ENCODE measurements at regions not wholly inside any gene's neighbourhood (a gene's known extent, or its start where the extent isn't known, plus 50 kb on each side); places are given as distances from the start of the nearest gene placed in this dataset.

GRCh38 chr1:239657291-239657690, 270.9 kb downstream of the CHRM3 start:
- H3K4me3 ChIP-seq = no peak overlapping the region
- H3K27ac ChIP-seq = no peak overlapping the region
- TF ChIP-seq EP300 (IDR thresholded peaks at IDR 0.05) (no peak), POLR2AphosphoS5 (IDR thresholded peaks at IDR 0.05) (no peak), CTCF (IDR thresholded peaks at IDR 0.05) (no peak), POLR2A (IDR thresholded peaks at IDR 0.05) (no peak)
- H3K27me3 ChIP-seq = no peaks in the 10 kb centered on the region
- DNase-seq = no peak
- no peaks in the 10 kb centered on the region for H3K9me3 ChIP-seq
- H3K36me3 ChIP-seq = no peaks in the 10 kb centered on the region
- WGBS, 5 donors = 75 to 80% (median 76%) methylated on average over 2 of the region's 2 CpGs
- no peaks in the 10 kb centered on the region for H3K4me1 ChIP-seq
- intact Hi-C loops (cut with DNase I; ENCODE audit: low total_unique reads) = no loop called here

DNA sequence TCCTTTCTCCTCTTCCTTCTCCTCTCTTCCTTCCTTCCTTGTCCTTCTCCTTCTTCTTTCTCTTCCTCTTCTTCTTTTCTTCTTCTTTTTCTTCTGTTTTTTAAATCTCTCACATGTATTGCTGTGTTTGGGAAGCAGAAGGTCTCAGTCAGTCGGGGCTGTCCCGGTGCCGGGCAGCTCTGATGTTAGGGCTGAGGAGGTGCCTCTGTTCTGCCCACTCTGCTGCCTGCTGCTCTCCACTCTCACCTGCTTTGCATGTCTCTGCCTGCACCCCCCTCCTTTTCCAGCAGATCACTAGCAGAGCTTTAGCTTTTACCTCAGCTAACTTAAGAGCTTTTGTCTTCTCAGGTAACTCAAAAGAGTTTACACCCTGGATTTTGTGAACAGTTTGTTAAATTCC, 276.6 kb downstream of the CHRM3 start:
- H3K4me1 ChIP-seq = peaks cover 0 to 4% (median 0%) of the 10 kb centered on the region in 4 donors
- 76 to 84% (median 77%) methylated on average over 3 of the region's 3 CpGs for WGBS, 5 donors
- no peak overlapping the region for H3K27ac ChIP-seq
- no peaks in the 10 kb centered on the region for H3K9me3 ChIP-seq
- no peak for DNase-seq
- H3K4me3 ChIP-seq = no peak overlapping the region
- H3K27me3 ChIP-seq = no peaks in the 10 kb centered on the region
- H3K36me3 ChIP-seq = no peaks in the 10 kb centered on the region
- no peak for TF ChIP-seq CTCF (IDR thresholded peaks at IDR 0.05)
- no peak for TF ChIP-seq POLR2AphosphoS5 (IDR thresholded peaks at IDR 0.05)
- TF ChIP-seq EP300 (IDR thresholded peaks at IDR 0.05) = no peak
- no peak for TF ChIP-seq POLR2A (IDR thresholded peaks at IDR 0.05)
- intact Hi-C loops (cut with DNase I; ENCODE audit: low total_unique reads) = no loop called here

DNA sequence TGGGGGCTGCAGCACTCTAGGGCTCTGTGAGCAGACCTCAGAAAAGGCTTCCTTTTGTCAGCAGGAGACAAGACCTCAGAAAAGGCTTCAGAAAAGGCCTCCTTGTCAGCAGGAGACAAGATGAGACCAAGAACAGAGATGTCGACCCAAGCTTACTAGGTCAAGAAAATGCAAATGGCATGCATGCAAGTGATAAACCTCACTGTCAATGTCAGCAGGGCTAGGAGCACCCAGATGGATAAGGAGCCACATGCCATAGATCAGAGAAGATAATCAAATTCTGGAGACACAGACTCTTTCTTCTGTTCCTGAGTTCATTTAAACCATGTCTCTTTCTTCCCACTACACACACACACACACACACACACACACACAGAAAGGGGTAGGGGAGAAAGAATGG, 285.9 kb downstream of the CHRM3 start:
- no peak overlapping the region for H3K27ac ChIP-seq
- no peak for TF ChIP-seq POLR2AphosphoS5 (IDR thresholded peaks at IDR 0.05)
- no peak for TF ChIP-seq EP300 (IDR thresholded peaks at IDR 0.05)
- no peak for TF ChIP-seq POLR2A (IDR thresholded peaks at IDR 0.05)
- no peak for TF ChIP-seq CTCF (IDR thresholded peaks at IDR 0.05)
- no peaks in the 10 kb centered on the region for H3K27me3 ChIP-seq
- H3K4me3 ChIP-seq = no peak overlapping the region
- peaks cover 0 to 4% (median 0%) of the 10 kb centered on the region in 4 donors for H3K4me1 ChIP-seq
- no peak for DNase-seq
- H3K9me3 ChIP-seq = no peaks in the 10 kb centered on the region
- H3K36me3 ChIP-seq = no peaks in the 10 kb centered on the region
- intact Hi-C loops (cut with DNase I; ENCODE audit: low total_unique reads) = no loop called here
- WGBS, 5 donors = 77 to 86% (median 81%) methylated on average over 1 of the region's 1 CpG

- no peak for DNase-seq
- Histone ChIP-seq H3K9me3 (no peaks in the 10 kb centered on the region), H3K27me3 (no peaks in the 10 kb centered on the region), H3K4me1 (peaks cover 0 to 4% (median 0%) of the 10 kb centered on the region in 4 donors), H3K27ac (no peak overlapping the region), H3K36me3 (no peaks in the 10 kb centered on the region), H3K4me3 (no peak overlapping the region)
- WGBS, 5 donors = 95 to 98% (median 97%) methylated on average over 2 of the region's 2 CpGs
- TF ChIP-seq POLR2A (IDR thresholded peaks at IDR 0.05) = no peak
- TF ChIP-seq EP300 (IDR thresholded peaks at IDR 0.05) = no peak
- TF ChIP-seq CTCF (IDR thresholded peaks at IDR 0.05) = no peak
- no peak for TF ChIP-seq POLR2AphosphoS5 (IDR thresholded peaks at IDR 0.05)
- intact Hi-C loops (cut with DNase I; ENCODE audit: low total_unique reads) = no loop called here
Measured at GRCh38 chr1:239675735-239676134, 289.4 kb downstream of the CHRM3 start.

Data from stomach (tissue), 8 donors.